OCI-LY7 (cell line): ENCODE measurements at regions not wholly inside any gene's neighbourhood (a gene's known extent, or its start where the extent isn't known, plus 50 kb on each side); places are given as distances from the start of the nearest gene placed in this dataset.
"Not testable (repeated sequence)": the region's sequence is repeated elsewhere in the genome, so short reads cannot be mapped to it uniquely, and the experiment has no call there.

Experiments used
- BruUV-seq: library from RNA; stranded (reverse); fragments of 400-500 nt; replicated peaks from 2 replicates; lab custom pipeline; 2021; lab: Mats Ljungman, UMichigan
- CTCF ChIA-PET: fragments of 300-600 bp; sonication (Branson Sonifier 250); formaldehyde crosslinking; loops from one replicate; lab custom pipeline; 2022; ENCODE audit warnings: antibody characterized with exemption; ENCODE audit not compliant: unreplicated experiment; lab: Charles Lee
- POLR2A ChIA-PET: fragments of 300-600 bp; sonication (Branson Sonifier 250); formaldehyde crosslinking; loops from one replicate; lab custom pipeline; 2022; ENCODE audit warnings: antibody characterized with exemption; lab: Charles Lee
- DNase-seq: peaks from one replicate; pipeline ENCODE4 v3.0.0-alpha.2; 2015; ENCODE audit warnings: low spot score
- H2AFZ ChIP-seq: fragments of 200-600 bp; sonication (generic), shearing (Covaris generic); 2 replicates; pipeline ENCODE4 v1.6.1; 2014; ENCODE audit warnings: mild to moderate bottlenecking, antibody characterized with exemption, low read length, moderate library complexity
- H3K27ac ChIP-seq: fragments of 200-600 bp; sonication (generic); 2 replicates; pipeline ENCODE4 v1.5.1; 2014; ENCODE audit warnings: mixed run types, low read depth, mild to moderate bottlenecking, moderate library complexity, low read length, inconsistent platforms; ENCODE audit not compliant: poor library complexity, severe bottlenecking
- H3K36me3 ChIP-seq: fragments of 200-600 bp; sonication (generic); 2 replicates; pipeline ENCODE4 v1.6.1; 2014; ENCODE audit warnings: mild to moderate bottlenecking, antibody characterized with exemption, low read length, moderate library complexity, mixed read lengths; ENCODE audit not compliant: insufficient read depth
- H3K4me1 ChIP-seq: fragments of 200-600 bp; sonication (generic); 2 replicates; pipeline ENCODE4 v1.5.1; 2014; ENCODE audit warnings: mild to moderate bottlenecking, low read length; ENCODE audit not compliant: insufficient read depth, poor library complexity, severe bottlenecking
- H3K4me2 ChIP-seq: fragments of 200-600 bp; sonication (generic); 2 replicates; pipeline ENCODE4 v1.6.1; 2014; ENCODE audit warnings: mild to moderate bottlenecking, low read length
- H3K4me3 ChIP-seq: fragments of 200-600 bp; sonication (generic); 2 replicates; pipeline ENCODE4 v1.5.1; 2014; ENCODE audit warnings: mild to moderate bottlenecking, low read depth, low read length; ENCODE audit not compliant: poor library complexity, severe bottlenecking
- H3K79me2 ChIP-seq: fragments of 200-600 bp; sonication (generic); 2 replicates; pipeline ENCODE4 v1.6.1; 2016; ENCODE audit warnings: low read depth, mild to moderate bottlenecking, low read length, moderate library complexity, mixed read lengths; ENCODE audit not compliant: insufficient read depth
- H3K9me2 ChIP-seq: fragments of 200-600 bp; sonication (generic); 2 replicates; pipeline ENCODE4 v1.6.1; 2016; ENCODE audit warnings: mild to moderate bottlenecking, low read length, mixed read lengths; ENCODE audit not compliant: insufficient read depth
- H3K9me3 ChIP-seq: fragments of 200-600 bp; sonication (generic); 2 replicates; pipeline ENCODE4 v1.6.1; 2014; ENCODE audit warnings: mild to moderate bottlenecking, mixed run types, low read length, mixed read lengths
- H4K20me1 ChIP-seq: fragments of 200-600 bp; sonication (generic); 2 replicates; pipeline ENCODE4 v1.6.1; 2014; ENCODE audit warnings: mild to moderate bottlenecking, antibody characterized with exemption, low read length, moderate library complexity, mixed read lengths; ENCODE audit not compliant: insufficient read depth
- CTCF ChIP-seq: fragments of 200-600 bp; sonication (generic); conservative IDR thresholded peaks from 2 replicates; pipeline ENCODE4 v1.5.1; 2014; ENCODE audit warnings: mild to moderate bottlenecking, antibody characterized with exemption, low read length, moderate library complexity, mixed read lengths
- EZH2phosphoT487 ChIP-seq: fragments of 200-600 bp; sonication (generic); IDR thresholded peaks from 2 replicates; pipeline ENCODE4 v1.6.1; 2018; ENCODE audit warnings: low read depth, borderline replicate concordance, mild to moderate bottlenecking, mixed run types, antibody characterized with exemption, low read length, moderate library complexity, mixed read lengths
- intact Hi-C: fragments of 100-400 bp; cut with micrococcal nuclease; formaldehyde crosslinking; loops from one replicate; pipeline ENCODE4 v1.10.0; 2022; ENCODE audit not compliant: unreplicated experiment

DNA sequence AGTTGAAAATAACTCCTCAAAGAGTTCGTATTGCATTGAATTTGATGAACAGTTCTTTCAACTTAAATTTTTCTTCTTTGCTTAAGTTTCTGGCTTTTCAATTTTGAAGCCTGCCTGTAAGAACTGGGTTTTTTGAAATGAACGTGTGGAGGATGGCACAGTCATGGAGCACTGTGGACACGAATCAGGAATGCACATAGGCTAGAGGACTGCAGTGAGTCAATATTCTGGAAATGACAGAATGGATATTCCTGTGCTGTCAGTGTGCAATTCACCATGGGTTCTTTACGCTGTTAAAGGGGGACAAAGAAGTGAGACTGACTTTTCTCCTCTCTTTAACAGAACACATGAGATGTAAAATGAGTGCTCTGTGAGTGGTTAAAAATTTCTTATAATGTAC lies 368.0 kb upstream of the AGA start:
- no peak for DNase-seq
- BruUV-seq = no TSS peak
- Histone ChIP-seq H3K4me3 (no peak overlapping the region), H3K27ac (no peak overlapping the region), H4K20me1 (no peaks in the 10 kb centered on the region), H3K36me3 (no peaks in the 10 kb centered on the region), H2AFZ (no peak overlapping the region), H3K4me2 (no peak overlapping the region), H3K9me3 (no peaks in the 10 kb centered on the region), H3K9me2 (no peaks in the 10 kb centered on the region), H3K79me2 (no peaks in the 10 kb centered on the region), H3K4me1 (no peaks in the 10 kb centered on the region)
- POLR2A ChIA-PET = no interaction called here
- CTCF ChIA-PET = no interaction called here
- intact Hi-C loops = no loop called here
- TF ChIP-seq EZH2phosphoT487 (no peak), CTCF (no peak)

DNA sequence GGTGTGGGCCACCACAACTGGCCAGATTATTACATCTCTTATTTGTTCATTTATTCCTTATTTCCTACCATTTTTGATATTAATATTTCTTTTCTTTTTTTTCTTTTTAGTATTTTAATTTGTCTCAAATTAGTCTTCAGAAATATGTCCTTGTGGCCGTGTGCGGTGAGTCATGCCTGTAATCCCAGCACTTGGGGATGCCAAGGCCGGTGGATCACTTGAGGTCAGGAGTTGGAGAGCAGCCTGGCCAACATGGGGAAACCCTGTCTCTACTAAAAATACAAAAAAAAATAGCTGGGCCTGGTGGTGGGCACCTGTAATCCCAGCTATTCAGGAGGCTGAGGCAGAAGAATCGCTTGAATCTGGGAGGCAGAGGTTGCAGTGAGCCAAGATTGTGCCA lies 376.2 kb upstream of the AGA start:
- POLR2A ChIA-PET, CTCF ChIA-PET, DNase-seq, H3K27ac ChIP-seq, H4K20me1 ChIP-seq, H3K4me3 ChIP-seq, H3K4me2 ChIP-seq, BruUV-seq, H3K36me3 ChIP-seq, H3K9me2 ChIP-seq, H3K4me1 ChIP-seq, H3K79me2 ChIP-seq, H3K9me3 ChIP-seq, intact Hi-C loops, H2AFZ ChIP-seq: not testable (repeated sequence)

DNA sequence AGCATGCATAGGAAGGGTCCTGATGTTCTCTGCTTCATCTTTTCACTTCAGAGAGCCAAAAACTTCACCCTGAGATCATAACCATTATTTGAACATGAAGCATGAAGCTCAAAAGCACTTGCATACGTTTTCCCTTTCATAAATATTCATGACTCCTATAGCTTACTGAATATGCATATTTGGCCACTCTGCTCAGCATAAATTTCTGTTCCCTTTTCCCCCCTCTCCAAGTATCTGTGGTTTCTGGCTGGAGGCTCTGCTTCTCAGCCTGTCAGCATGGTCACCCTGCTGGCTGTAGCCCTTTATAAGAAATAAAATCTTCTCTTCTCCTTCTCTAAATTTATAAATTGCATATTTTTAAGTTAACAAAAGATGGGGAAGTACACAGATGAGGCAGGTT lies 384.7 kb upstream of the AGA start:
- Histone ChIP-seq H3K27ac (no peak overlapping the region), H3K4me2 (no peak overlapping the region), H3K79me2 (no peaks in the 10 kb centered on the region), H3K4me1 (no peaks in the 10 kb centered on the region), H4K20me1 (no peaks in the 10 kb centered on the region), H2AFZ (no peak overlapping the region), H3K36me3 (no peaks in the 10 kb centered on the region), H3K9me3 (no peaks in the 10 kb centered on the region), H3K4me3 (no peak overlapping the region), H3K9me2 (no peaks in the 10 kb centered on the region)
- POLR2A ChIA-PET = interaction anchor here (0.6 kb wide), 1 partner anchor 78 kb away, joined by 3 read pairs; no protein-coding TSS in a partner anchor
- no peak for TF ChIP-seq CTCF
- TF ChIP-seq EZH2phosphoT487 = no peak
- intact Hi-C loops = no loop called here
- BruUV-seq = no TSS peak
- DNase-seq = no peak
- CTCF ChIA-PET = no interaction called here
